ENCODE measurements at regions not wholly inside any gene's neighbourhood (a gene's known extent, or its start where the extent isn't known, plus 50 kb on each side); places are given as distances from the start of the nearest gene placed in this dataset.

GRCh38 chr2:45255563-45255962 lies 246.3 kb upstream of the SIX2 start:
- DNase-seq (ENCODE audit: low spot score): no peak

GRCh38 chr2:45254025-45254424 lies 244.8 kb upstream of the SIX2 start:
- no peak for DNase-seq (ENCODE audit: low spot score)

- no peak for DNase-seq (ENCODE audit: low spot score)
These were observed 243.9 kb upstream of the SIX2 start for GRCh38 chr2:45253151-45253550.

GRCh38 chr2:45250176-45250575 lies 240.9 kb upstream of the SIX2 start:
- no peak for DNase-seq (ENCODE audit: low spot score)

GRCh38 chr2:45248214-45248613 lies 239.0 kb upstream of the SIX2 start:
- DNase-seq (ENCODE audit: low spot score): no peak

- no peak for DNase-seq (ENCODE audit: low spot score)
These were observed 235.7 kb upstream of the SIX2 start for GRCh38 chr2:45244928-45245327.

GRCh38 chr2:45242161-45242741 lies 233.0 kb upstream of the SIX2 start:
- DNase-seq (ENCODE audit: low spot score): peak; percentile 20

GRCh38 chr2:45241061-45241561 lies 231.9 kb upstream of the SIX2 start:
- DNase-seq (ENCODE audit: low spot score): no peak

GRCh38 chr2:45237850-45238542 lies 228.7 kb upstream of the SIX2 start:
- peak; percentile 95 for DNase-seq (ENCODE audit: low spot score)

GRCh38 chr2:45237128-45237527 lies 227.9 kb upstream of the SIX2 start:
- DNase-seq (ENCODE audit: low spot score): no peak

- DNase-seq (ENCODE audit: low spot score): no peak
These were observed 227.0 kb upstream of the SIX2 start for GRCh38 chr2:45236268-45236667.

- DNase-seq (ENCODE audit: low spot score): no peak
These were observed 224.0 kb upstream of the SIX2 start for GRCh38 chr2:45233301-45233700.

GRCh38 chr2:45232818-45233217 lies 223.6 kb upstream of the SIX2 start:
- no peak for DNase-seq (ENCODE audit: low spot score)

GRCh38 chr2:45229411-45229810 lies 220.2 kb upstream of the SIX2 start:
- DNase-seq (ENCODE audit: low spot score): no peak

- DNase-seq (ENCODE audit: low spot score): no peak
These were observed 218.1 kb upstream of the SIX2 start for GRCh38 chr2:45227347-45227746.

- DNase-seq (ENCODE audit: low spot score): no peak
These were observed 215.7 kb upstream of the SIX2 start for GRCh38 chr2:45224993-45225380.

- no peak for DNase-seq (ENCODE audit: low spot score)
These were observed 215.2 kb upstream of the SIX2 start for GRCh38 chr2:45224321-45224992.

- DNase-seq (ENCODE audit: low spot score): no peak
These were observed 214.3 kb upstream of the SIX2 start for GRCh38 chr2:45223531-45223930.

- DNase-seq (ENCODE audit: low spot score): no peak
These were observed 211.0 kb upstream of the SIX2 start for GRCh38 chr2:45220227-45220626.

- no peak for DNase-seq (ENCODE audit: low spot score)
These were observed 209.7 kb upstream of the SIX2 start for GRCh38 chr2:45218931-45219339.

- DNase-seq (ENCODE audit: low spot score): no peak
These were observed 209.0 kb upstream of the SIX2 start for GRCh38 chr2:45218297-45218696.

- DNase-seq (ENCODE audit: low spot score): no peak
These were observed 206.9 kb upstream of the SIX2 start for GRCh38 chr2:45216118-45216517.

- DNase-seq (ENCODE audit: low spot score): no peak
These were observed 205.3 kb upstream of the SIX2 start for GRCh38 chr2:45214550-45214949.

Measured in kidney tubule cell (primary cell).